WTC11 (cell line): ENCODE measurements at regions not wholly inside any gene's neighbourhood (a gene's known extent, or its start where the extent isn't known, plus 50 kb on each side); places are given as distances from the start of the nearest gene placed in this dataset.

Experiments used
- CREM ChIP-seq: sonication (generic); formaldehyde crosslinking; IDR thresholded peaks from 2 replicates; pipeline ENCODE4 v1.8.1; 2022; ENCODE audit warnings: mild to moderate bottlenecking, missing genetic modification reagents, moderate library complexity
- ESRRA ChIP-seq: sonication (generic); formaldehyde crosslinking; IDR thresholded peaks from 2 replicates; pipeline ENCODE4 v1.8.1; 2022; ENCODE audit warnings: mild to moderate bottlenecking, missing genetic modification reagents, borderline replicate concordance
- FOXJ3 ChIP-seq: sonication (generic); formaldehyde crosslinking; IDR thresholded peaks from 2 replicates; pipeline ENCODE4 v1.9.0; 2021; ENCODE audit warnings: missing genetic modification reagents, mild to moderate bottlenecking, borderline replicate concordance
- NFYB ChIP-seq: sonication (generic); formaldehyde crosslinking; conservative IDR thresholded peaks from 2 replicates; pipeline ENCODE4 v1.8.0; 2022; ENCODE audit warnings: low read depth, missing genetic modification reagents
- TF ChIP-seq, protein P1 (sequence below): sonication (generic); formaldehyde crosslinking; IDR thresholded peaks from 2 replicates; pipeline ENCODE4 v1.8.0; 2022; ENCODE audit warnings: mild to moderate bottlenecking, missing genetic modification reagents
- TF ChIP-seq, protein P2 (sequence below): fragments of 200-600 bp; IDR thresholded peaks from 2 replicates; pipeline ENCODE4 v1.8.0; 2022; ENCODE audit warnings: antibody characterized with exemption
- TF ChIP-seq, protein P3 (sequence below): fragments of 250-450 bp; sonication (Bioruptor Pico); IDR thresholded peaks from 2 replicates; pipeline ENCODE4 v1.9.0; 2021; ENCODE audit warnings: mild to moderate bottlenecking, borderline replicate concordance
- TF ChIP-seq, protein P4 (sequence below): sonication (generic); formaldehyde crosslinking; IDR thresholded peaks from 2 replicates; pipeline ENCODE4 v1.8.0; 2022; ENCODE audit warnings: mild to moderate bottlenecking, missing genetic modification reagents

DNA sequence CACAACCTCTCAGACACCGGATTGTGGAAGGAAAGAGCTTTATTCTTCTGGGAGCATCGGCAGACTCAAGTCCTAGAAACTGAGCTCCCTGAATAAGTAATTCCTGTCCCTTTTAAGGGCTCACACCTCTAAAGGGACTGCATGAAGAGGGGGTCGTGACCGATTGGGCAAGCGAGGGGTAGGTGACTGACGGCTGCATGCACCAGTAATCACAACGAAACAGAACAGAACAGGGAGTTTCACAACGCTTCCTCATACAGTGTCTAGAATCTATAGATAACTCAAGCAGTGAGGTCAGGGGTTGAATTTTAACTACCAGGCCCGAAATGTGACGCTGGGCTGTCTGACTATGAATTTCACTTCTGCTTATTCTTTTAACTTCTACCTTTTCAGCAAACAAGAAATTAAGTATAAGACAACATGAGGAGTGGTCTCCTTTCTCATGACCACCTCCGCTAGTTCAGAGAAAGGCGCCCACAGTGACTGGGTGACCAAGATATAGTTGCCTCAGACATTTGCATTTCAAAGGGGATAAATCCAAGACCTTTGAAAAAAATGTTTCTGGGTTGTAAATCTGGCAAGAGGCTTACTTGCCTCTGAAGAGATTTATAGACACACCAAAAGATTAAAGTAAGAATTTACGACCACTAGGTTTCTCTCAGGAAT lies 88.4 kb upstream of the ATF7IP2 start:
- TF ChIP-seq ESRRA (CRISPR knock-in tag) (no peak), NFYB (CRISPR knock-in tag) (no peak), CREM (CRISPR knock-in tag) (no peak), FOXJ3 (no peak)
- TF ChIP-seq, protein P1, sequence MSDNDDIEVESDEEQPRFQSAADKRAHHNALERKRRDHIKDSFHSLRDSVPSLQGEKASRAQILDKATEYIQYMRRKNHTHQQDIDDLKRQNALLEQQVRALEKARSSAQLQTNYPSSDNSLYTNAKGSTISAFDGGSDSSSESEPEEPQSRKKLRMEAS (CRISPR knock-in tag), result no peak
- TF ChIP-seq, protein P2, sequence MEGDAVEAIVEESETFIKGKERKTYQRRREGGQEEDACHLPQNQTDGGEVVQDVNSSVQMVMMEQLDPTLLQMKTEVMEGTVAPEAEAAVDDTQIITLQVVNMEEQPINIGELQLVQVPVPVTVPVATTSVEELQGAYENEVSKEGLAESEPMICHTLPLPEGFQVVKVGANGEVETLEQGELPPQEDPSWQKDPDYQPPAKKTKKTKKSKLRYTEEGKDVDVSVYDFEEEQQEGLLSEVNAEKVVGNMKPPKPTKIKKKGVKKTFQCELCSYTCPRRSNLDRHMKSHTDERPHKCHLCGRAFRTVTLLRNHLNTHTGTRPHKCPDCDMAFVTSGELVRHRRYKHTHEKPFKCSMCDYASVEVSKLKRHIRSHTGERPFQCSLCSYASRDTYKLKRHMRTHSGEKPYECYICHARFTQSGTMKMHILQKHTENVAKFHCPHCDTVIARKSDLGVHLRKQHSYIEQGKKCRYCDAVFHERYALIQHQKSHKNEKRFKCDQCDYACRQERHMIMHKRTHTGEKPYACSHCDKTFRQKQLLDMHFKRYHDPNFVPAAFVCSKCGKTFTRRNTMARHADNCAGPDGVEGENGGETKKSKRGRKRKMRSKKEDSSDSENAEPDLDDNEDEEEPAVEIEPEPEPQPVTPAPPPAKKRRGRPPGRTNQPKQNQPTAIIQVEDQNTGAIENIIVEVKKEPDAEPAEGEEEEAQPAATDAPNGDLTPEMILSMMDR, result no peak
- TF ChIP-seq, protein P3, sequence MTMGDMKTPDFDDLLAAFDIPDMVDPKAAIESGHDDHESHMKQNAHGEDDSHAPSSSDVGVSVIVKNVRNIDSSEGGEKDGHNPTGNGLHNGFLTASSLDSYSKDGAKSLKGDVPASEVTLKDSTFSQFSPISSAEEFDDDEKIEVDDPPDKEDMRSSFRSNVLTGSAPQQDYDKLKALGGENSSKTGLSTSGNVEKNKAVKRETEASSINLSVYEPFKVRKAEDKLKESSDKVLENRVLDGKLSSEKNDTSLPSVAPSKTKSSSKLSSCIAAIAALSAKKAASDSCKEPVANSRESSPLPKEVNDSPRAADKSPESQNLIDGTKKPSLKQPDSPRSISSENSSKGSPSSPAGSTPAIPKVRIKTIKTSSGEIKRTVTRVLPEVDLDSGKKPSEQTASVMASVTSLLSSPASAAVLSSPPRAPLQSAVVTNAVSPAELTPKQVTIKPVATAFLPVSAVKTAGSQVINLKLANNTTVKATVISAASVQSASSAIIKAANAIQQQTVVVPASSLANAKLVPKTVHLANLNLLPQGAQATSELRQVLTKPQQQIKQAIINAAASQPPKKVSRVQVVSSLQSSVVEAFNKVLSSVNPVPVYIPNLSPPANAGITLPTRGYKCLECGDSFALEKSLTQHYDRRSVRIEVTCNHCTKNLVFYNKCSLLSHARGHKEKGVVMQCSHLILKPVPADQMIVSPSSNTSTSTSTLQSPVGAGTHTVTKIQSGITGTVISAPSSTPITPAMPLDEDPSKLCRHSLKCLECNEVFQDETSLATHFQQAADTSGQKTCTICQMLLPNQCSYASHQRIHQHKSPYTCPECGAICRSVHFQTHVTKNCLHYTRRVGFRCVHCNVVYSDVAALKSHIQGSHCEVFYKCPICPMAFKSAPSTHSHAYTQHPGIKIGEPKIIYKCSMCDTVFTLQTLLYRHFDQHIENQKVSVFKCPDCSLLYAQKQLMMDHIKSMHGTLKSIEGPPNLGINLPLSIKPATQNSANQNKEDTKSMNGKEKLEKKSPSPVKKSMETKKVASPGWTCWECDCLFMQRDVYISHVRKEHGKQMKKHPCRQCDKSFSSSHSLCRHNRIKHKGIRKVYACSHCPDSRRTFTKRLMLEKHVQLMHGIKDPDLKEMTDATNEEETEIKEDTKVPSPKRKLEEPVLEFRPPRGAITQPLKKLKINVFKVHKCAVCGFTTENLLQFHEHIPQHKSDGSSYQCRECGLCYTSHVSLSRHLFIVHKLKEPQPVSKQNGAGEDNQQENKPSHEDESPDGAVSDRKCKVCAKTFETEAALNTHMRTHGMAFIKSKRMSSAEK (CRISPR knock-in tag), result no peak
- TF ChIP-seq, protein P4, sequence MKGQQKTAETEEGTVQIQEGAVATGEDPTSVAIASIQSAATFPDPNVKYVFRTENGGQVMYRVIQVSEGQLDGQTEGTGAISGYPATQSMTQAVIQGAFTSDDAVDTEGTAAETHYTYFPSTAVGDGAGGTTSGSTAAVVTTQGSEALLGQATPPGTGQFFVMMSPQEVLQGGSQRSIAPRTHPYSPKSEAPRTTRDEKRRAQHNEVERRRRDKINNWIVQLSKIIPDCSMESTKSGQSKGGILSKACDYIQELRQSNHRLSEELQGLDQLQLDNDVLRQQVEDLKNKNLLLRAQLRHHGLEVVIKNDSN, result no peak
